G401.6 (cell line): ENCODE measurements at regions not wholly inside any gene's neighbourhood (a gene's known extent, or its start where the extent isn't known, plus 50 kb on each side); places are given as distances from the start of the nearest gene placed in this dataset.
"Not testable (repeated sequence)": the region's sequence is repeated elsewhere in the genome, so short reads cannot be mapped to it uniquely, and the experiment has no call there.

ENCODE experiments used
- FAIRE-seq: peaks from 2 replicates; lab custom pipeline; 2012; peaks lifted over from hg19 to GRCh38; lab: Jason Lieb, UNC

- no peak for FAIRE-seq
Observed at GRCh38 chr18:78228974-78229373, 750.6 kb upstream of the SALL3 start.

GRCh38 chr18:78230911-78231310, 748.7 kb upstream of the SALL3 start:
- no peak for FAIRE-seq

GRCh38 chr18:78232196-78232595, 747.4 kb upstream of the SALL3 start:
- FAIRE-seq: no peak

- no peak for FAIRE-seq
Observed at GRCh38 chr18:78237864-78238263, 741.8 kb upstream of the SALL3 start.

GRCh38 chr18:78238404-78239089, 741.1 kb upstream of the SALL3 start:
- no peak for FAIRE-seq

GRCh38 chr18:78239090-78239457, 740.5 kb upstream of the SALL3 start:
- no peak for FAIRE-seq

- FAIRE-seq: no peak
Observed at GRCh38 chr18:78240101-78240500, 739.5 kb upstream of the SALL3 start.

DNA sequence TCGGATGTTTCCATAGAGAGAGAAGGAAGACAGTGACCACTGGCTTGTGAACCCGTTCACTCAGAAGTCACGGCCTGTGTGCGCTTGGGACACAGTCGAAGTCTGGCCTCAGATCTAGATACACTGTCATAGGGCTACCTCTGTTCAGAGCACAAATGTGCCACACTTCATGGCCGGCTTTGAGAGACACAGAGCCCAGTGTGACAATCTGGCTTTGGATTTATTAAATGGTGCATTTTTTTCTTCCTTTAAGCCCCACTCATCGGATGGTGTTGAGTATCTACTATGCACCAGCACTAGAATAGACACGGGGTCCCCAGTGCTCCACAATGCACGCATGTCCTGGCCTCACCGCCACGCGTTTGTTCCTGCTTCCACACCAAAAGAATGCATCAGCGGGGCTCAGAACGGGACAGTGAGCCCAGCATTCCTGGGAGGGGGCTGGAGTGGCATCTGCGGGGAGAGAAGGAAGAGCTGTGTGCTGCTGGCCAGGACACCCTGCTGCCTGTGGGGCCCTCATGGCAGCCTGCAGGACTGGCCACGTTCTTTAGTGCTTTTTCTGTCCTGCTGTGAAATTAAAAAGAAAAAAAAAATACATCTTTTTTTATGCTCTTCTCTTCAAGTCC, 738.9 kb upstream of the SALL3 start:
- FAIRE-seq: no peak

GRCh38 chr18:78241535-78242253, 737.9 kb upstream of the SALL3 start:
- no peak for FAIRE-seq

DNA sequence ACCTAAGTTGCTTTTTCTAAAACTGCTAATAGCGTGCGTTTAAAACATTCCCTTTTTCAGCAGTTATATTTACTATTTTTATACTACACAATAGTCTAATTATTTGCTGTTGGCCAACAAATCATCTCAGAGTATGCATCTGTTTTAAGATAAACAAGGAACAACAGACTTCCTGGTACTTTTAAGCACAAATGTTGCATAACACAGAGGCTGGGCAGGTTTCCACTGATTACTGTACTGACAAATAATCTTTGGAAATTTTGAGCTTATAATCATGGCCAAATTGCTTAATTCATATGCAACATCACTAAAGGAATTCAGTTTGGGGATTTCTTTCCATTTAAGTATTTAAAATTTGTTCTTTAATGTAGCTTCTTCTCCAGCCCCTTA, 737.4 kb upstream of the SALL3 start:
- no peak for FAIRE-seq

- no peak for FAIRE-seq
Observed at GRCh38 chr18:78242806-78243205, 736.8 kb upstream of the SALL3 start.

DNA sequence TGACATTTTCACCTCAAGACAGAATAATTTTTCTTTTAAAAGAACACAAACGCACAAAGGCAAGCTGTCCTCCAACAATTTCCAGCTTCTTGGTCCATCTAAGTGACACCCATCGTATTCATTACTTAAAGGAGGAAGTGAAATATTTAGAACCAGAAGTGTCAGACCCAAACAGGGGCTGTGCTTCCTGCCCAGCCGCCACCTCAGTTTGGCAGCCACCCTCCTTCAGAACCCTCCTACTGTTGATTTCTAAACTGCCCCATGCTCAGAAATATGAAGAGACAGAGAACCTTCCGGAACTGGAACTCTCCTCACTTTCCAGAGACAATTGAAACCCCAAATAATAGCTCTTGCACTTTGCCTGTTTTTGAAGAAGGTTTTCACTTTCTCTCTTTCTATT, 734.8 kb upstream of the SALL3 start:
- FAIRE-seq: no peak

GRCh38 chr18:78245451-78245850, 734.2 kb upstream of the SALL3 start:
- no peak for FAIRE-seq

DNA sequence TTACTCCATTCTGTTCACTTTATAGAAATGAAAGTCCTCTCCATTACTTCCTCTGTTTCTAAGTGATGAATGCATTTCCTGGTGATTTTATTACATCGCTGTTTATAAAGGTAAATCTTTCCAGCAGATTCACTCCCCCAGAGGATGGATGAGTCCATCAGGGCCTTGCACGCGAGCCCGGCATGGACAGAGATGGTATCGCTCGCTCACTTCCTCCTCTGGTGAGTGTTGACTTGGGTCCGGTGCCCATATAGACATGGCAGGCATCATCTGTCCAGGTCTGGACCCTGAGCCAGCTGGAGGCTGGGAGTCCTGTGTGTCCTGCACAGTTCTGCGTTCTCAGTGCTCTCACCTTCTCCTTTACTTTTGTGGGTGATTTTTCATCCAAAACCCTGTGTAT, 733.6 kb upstream of the SALL3 start:
- no peak for FAIRE-seq

- FAIRE-seq: no peak
Observed at GRCh38 chr18:78246588-78246987, 733.0 kb upstream of the SALL3 start.

DNA sequence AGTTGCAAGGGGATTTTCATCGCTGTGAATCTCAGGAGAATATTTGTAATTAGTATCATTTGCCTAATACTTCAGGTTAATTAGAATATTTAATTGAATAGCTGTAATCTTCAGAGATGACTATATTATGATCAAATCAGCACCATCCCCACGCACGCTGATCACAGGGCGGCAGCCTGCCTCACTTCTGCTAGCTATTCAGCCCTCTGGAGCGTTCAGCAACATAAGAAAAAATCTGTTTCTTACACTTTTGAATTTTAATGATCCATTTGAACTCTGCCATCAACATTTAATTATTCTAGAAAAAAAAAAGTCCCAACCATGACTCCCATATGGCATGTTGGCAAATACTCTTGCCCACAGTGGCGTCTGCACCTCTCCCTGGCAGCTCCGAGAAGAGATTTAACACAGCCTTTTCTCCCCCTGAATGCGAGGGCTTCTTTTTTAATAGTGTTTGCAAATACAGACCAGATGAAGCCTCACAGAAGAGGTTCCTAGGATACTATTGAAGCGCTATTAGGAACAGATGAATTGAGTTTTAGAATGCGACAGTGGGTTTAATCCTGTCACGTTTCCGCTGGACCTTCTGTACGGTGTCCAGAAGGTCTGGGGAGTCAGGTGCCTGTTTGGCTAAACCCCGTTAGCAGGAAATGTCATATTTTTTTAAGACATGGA, 731.9 kb upstream of the SALL3 start:
- no peak for FAIRE-seq

GRCh38 chr18:78255013-78255412, 724.6 kb upstream of the SALL3 start:
- FAIRE-seq: no peak

DNA sequence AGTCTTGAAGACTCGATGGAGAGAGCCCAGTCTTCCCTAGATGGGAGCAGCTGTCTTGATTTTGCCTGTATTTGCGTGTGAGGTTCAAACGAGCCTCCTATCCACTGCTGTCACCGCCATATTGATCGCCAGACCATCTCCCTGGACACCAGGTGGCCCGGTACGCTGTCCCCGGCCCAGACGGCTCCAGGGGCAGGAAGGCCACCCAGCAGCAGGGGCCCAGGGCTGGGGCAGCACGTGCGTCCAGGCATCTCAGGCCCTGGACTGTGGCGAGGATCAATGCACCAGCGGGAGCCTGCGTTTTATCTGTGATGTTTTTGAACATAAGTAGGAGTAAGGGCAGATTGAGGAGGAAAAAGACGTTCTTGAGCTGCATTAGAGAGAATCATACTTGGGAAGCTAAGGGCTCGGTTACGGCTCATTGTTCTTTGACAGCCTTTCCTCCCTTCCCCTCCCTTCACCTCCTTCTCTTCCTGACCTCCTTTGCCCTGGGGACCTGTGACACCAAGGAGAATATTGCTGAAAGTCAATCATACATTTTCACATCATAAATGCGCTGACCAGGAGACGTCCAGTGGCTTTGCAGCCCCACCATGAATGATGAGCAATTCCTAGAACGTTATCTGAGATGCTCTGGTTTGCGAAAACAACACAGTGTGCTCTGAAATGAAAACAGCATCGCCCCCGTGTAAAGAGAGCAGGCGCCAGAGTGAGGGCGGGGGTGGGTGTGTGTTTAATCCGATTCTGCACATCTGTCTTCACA, 711.2 kb upstream of the SALL3 start:
- no peak for FAIRE-seq

DNA sequence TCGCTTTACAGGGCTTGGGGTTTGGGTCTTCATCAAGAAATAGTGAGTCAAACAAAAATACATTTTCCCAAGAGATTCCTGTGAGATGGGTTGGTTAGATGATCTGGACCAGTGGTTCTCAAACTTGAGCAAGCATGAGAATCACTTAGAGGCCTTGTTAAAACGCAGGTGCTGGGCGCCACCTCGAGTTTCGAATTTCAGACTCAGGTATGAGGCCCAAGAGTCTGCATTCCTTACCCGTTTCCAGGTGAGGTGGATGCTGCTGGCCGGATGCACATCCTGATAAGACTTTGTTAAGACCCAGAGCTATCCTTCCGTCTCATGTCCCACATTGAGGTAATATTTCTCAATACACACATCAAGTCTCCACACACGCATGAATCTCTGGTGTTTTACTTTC, 707.8 kb upstream of the SALL3 start:
- no peak for FAIRE-seq

GRCh38 chr18:78273876-78274275, 705.7 kb upstream of the SALL3 start:
- FAIRE-seq: no peak

GRCh38 chr18:78283425-78283824, 696.2 kb upstream of the SALL3 start:
- FAIRE-seq: not testable (repeated sequence)

- FAIRE-seq: no peak
Observed at GRCh38 chr18:78292618-78293380, 686.8 kb upstream of the SALL3 start.
